Panc1 (cell line): ENCODE measurements at regions not wholly inside any gene's neighbourhood (a gene's known extent, or its start where the extent isn't known, plus 50 kb on each side); places are given as distances from the start of the nearest gene placed in this dataset.

Experiments
- ATAC-seq: fragments of 200-7000 bp; cut with Tn5 transposase; 2 replicates; pipeline ENCODE4 v1.9.1; 2020; ENCODE audit warnings: mild to moderate bottlenecking, moderate library complexity
- BruUV-seq: library from RNA; stranded (reverse); fragments of 400-500 nt; replicated peaks from 2 replicates; lab custom pipeline; 2021; lab: Mats Ljungman, UMichigan
- CTCF ChIA-PET: fragments of 300-600 bp; sonication (Branson Sonifier 250); formaldehyde crosslinking; loops from one replicate; lab custom pipeline; 2022; ENCODE audit warnings: antibody characterized with exemption; lab: Charles Lee
- POLR2A ChIA-PET: fragments of 300-600 bp; sonication (Branson Sonifier 250); formaldehyde crosslinking; loops from one replicate; lab custom pipeline; 2022; ENCODE audit warnings: antibody characterized with exemption; lab: Charles Lee
- DNase-seq: peaks from one replicate; pipeline ENCODE4 v3.0.0-alpha.2; 2010; ENCODE audit warnings: low read depth, low spot score
- H3K27ac ChIP-seq: 2 replicates; pipeline ENCODE4 v1.5.1; 2011; ENCODE audit warnings: mild to moderate bottlenecking, low read length, inconsistent platforms
- H3K27me3 ChIP-seq: fragments of 200-500 bp; sonication (Bioruptor generic); 2 replicates; pipeline ENCODE4 v1.6.0; 2014; ENCODE audit warnings: low read length, inconsistent platforms; ENCODE audit not compliant: control insufficient read depth, insufficient read depth
- H3K36me3 ChIP-seq: fragments of 200-500 bp; sonication (Bioruptor generic); 2 replicates; pipeline ENCODE4 v1.5.1; 2014; ENCODE audit warnings: inconsistent platforms, mild to moderate bottlenecking, low read length, moderate library complexity; ENCODE audit not compliant: control insufficient read depth, insufficient read depth
- H3K4me1 ChIP-seq: 2 replicates; pipeline ENCODE4 v1.5.1; 2011; ENCODE audit warnings: inconsistent platforms, mild to moderate bottlenecking, low read length, moderate library complexity; ENCODE audit not compliant: control insufficient read depth, insufficient read depth
- H3K4me3 ChIP-seq, 2 experiments: 2 replicates each; pipeline ENCODE4 v1.5.1; 2011 to 2012; ENCODE audit warnings: low read depth in 2 of 2, low read length in 2 of 2, mild to moderate bottlenecking in 2 of 2, inconsistent platforms in 1 of 2, moderate library complexity in 1 of 2
- H3K9me3 ChIP-seq: fragments of 200-500 bp; sonication (Bioruptor generic); 2 replicates; pipeline ENCODE4 v1.5.1; 2014; ENCODE audit warnings: low read depth, mild to moderate bottlenecking, inconsistent platforms, low read length, moderate library complexity; ENCODE audit not compliant: control insufficient read depth, insufficient read depth
- CTCF ChIP-seq: fragments of 450-650 bp; IDR thresholded peaks from 2 replicates; pipeline ENCODE4 v1.5.1; 2017; ENCODE audit warnings: mild to moderate bottlenecking
- POLR2AphosphoS5 ChIP-seq: IDR thresholded peaks from 2 replicates; pipeline ENCODE4 v1.6.1; 2012; ENCODE audit warnings: mild to moderate bottlenecking, low read depth, low read length, moderate library complexity
- SIN3A ChIP-seq: IDR thresholded peaks from 2 replicates; pipeline ENCODE4 v1.6.1; 2012; ENCODE audit warnings: low read depth, mild to moderate bottlenecking, low read length, moderate library complexity, borderline replicate concordance; ENCODE audit not compliant: insufficient read depth
- TCF7L2 ChIP-seq: IDR thresholded peaks from 2 replicates; pipeline ENCODE4 v1.6.1; 2011; ENCODE audit warnings: mild to moderate bottlenecking, low read depth, low read length, inconsistent platforms
- in situ Hi-C: cut with HindIII; loops from 2 replicates; pipeline ENCODE4 v1.10.0; 2016; ENCODE audit warnings: low sequenced_read_pairs, low pct_unique_long_range_greater_than_20kb
- intact Hi-C: fragments of 100-400 bp; cut with micrococcal nuclease; formaldehyde crosslinking; loops from one replicate; pipeline ENCODE4 v1.10.0; 2022; ENCODE audit not compliant: unreplicated experiment
- TF ChIP-seq, protein P1 (sequence below), 2 experiments: IDR thresholded peaks; 2 replicates each; pipeline ENCODE4 v1.6.1; 2011 to 2012; ENCODE audit warnings: low read depth in 2 of 2, control low read depth in 1 of 2, low read length in 1 of 2, mild to moderate bottlenecking in 1 of 2, moderate library complexity in 1 of 2; ENCODE audit not compliant: insufficient read depth in 1 of 2

DNA sequence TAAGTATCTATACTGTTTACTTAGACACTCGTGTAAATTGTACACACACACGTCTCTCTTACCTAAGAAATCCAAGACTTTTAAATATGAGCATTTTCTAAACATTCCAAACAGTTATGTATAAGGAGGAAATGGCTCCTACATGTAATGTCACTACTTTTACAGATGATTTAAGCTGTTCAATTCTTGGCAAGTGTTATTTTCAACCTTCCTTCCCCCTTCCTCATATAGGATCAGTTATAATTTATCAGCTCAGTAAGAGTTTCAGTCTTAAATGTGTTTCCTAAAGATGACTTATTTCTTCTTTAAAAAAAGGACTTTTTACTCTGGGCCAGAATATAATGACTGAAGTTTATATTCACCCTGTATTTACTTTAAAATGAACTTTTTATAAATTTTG lies 601.1 kb downstream of the ANKRD50 start:
- Histone ChIP-seq H3K4me1 (peaks cover 17% of the 10 kb centered on the region; the same call in 1 of the 2 replicates), H3K27ac (peak overlapping the region; percentile 78), H3K36me3 (no peaks in the 10 kb centered on the region; the same call in 1 of the 2 replicates), H3K4me3 (no peak overlapping the region), H3K9me3 (no peaks in the 10 kb centered on the region), H3K27me3 (no peaks in the 10 kb centered on the region)
- CTCF ChIA-PET = no interaction called here
- POLR2A ChIA-PET = no interaction called here
- BruUV-seq = no TSS peak
- ATAC-seq = no peak
- in situ Hi-C loops = no loop called here
- intact Hi-C loops = loop anchor here (5.0 to 10.0 kb wide), 3 partner anchors 527 to 1009 kb away; no protein-coding TSS in a partner anchor
- TF ChIP-seq CTCF = no peak
- TF ChIP-seq, protein P1, sequence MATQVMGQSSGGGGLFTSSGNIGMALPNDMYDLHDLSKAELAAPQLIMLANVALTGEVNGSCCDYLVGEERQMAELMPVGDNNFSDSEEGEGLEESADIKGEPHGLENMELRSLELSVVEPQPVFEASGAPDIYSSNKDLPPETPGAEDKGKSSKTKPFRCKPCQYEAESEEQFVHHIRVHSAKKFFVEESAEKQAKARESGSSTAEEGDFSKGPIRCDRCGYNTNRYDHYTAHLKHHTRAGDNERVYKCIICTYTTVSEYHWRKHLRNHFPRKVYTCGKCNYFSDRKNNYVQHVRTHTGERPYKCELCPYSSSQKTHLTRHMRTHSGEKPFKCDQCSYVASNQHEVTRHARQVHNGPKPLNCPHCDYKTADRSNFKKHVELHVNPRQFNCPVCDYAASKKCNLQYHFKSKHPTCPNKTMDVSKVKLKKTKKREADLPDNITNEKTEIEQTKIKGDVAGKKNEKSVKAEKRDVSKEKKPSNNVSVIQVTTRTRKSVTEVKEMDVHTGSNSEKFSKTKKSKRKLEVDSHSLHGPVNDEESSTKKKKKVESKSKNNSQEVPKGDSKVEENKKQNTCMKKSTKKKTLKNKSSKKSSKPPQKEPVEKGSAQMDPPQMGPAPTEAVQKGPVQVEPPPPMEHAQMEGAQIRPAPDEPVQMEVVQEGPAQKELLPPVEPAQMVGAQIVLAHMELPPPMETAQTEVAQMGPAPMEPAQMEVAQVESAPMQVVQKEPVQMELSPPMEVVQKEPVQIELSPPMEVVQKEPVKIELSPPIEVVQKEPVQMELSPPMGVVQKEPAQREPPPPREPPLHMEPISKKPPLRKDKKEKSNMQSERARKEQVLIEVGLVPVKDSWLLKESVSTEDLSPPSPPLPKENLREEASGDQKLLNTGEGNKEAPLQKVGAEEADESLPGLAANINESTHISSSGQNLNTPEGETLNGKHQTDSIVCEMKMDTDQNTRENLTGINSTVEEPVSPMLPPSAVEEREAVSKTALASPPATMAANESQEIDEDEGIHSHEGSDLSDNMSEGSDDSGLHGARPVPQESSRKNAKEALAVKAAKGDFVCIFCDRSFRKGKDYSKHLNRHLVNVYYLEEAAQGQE (IDR thresholded peaks at IDR 0.05; ENCODE audit: insufficient read depth in 1 of 2, low read depth in 2 of 2, low read length in 1 of 2) = no peak
- no peak for TF ChIP-seq SIN3A
- TF ChIP-seq TCF7L2 = no peak
- TF ChIP-seq POLR2AphosphoS5 = no peak
- no peak for DNase-seq

DNA sequence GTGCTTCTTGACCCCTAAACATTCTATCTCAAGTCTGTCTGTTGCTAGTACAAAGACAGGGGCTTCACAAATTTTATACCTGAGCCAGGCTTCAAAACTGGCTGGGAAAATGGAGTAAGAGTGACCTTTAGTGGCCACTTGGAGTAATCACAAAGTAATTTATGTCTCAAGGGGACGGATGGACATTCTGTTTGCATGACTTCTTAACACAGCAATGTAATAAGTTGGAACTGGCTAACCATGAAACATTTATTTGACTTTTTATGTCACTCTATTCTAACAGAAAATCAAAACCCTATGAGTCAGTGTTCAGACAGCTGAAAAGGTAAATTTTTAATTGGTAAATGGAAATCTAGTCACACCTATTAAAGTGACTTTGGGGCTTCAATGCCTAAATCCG lies 600.6 kb downstream of the ANKRD50 start:
- CTCF ChIA-PET = no interaction called here

More for the DNA sequence above, 600.6 kb downstream of the ANKRD50 start:
- no peaks in the 10 kb centered on the region for H3K9me3 ChIP-seq
- POLR2A ChIA-PET = no interaction called here
- no peak overlapping the region for H3K4me3 ChIP-seq
- intact Hi-C loops (loop anchor here (5.0 to 10.0 kb wide), 3 partner anchors 527 to 1010 kb away; no protein-coding TSS in a partner anchor), in situ Hi-C loops (no loop called here)
- DNase-seq (peak; percentile 42), ATAC-seq (peak; percentile 91)
- H3K27ac ChIP-seq = peak overlapping the region; percentile 82
- peaks cover 17% of the 10 kb centered on the region; the same call in 1 of the 2 replicates for H3K4me1 ChIP-seq
- no peaks in the 10 kb centered on the region; the same call in 1 of the 2 replicates for H3K36me3 ChIP-seq
- no peaks in the 10 kb centered on the region for H3K27me3 ChIP-seq
- BruUV-seq = no TSS peak
- TF ChIP-seq CTCF (peak; percentile 65), POLR2AphosphoS5 (no peak)
